ENCODE measurements at regions not wholly inside any gene's neighbourhood (a gene's known extent, or its start where the extent isn't known, plus 50 kb on each side); places are given as distances from the start of the nearest gene placed in this dataset.

DNA sequence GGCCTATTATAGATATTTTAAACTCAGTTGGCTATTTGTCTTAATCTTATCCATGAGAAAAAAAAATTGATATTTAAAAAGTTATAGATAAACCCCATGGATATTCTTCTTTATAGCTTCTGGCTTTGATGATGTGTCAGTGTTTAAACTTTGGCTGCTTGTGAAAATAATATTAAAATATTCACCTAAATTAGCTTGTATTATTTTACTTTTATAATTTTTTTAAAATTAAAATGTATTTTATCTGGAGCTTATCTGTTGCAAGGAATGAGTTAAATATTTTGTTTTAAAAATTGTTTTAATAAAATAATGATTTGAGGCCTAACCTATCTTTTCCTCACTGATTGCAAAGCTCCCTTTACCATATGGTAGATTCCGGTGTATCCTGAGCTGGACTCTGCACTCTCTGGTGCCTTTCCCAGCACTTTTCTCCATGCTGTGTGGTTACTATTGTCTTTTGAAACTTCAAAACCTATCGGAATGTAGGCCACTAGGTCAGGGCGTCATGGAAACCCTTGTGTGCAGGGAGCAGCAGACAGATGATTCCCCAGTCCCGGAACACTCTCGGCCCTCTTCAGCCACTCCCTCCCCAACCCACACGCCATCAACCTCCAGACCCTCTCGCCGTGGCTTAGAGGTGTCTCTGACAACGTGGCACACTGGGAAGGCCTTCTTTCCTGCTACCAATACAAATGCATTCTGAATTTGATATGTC lies 252.3 kb upstream of the ATP10A start:
- TF ChIP-seq EZH2phosphoT487 (IDR thresholded peaks at IDR 0.05; ENCODE audit: low read depth) = no peak
- TF ChIP-seq, protein P1, sequence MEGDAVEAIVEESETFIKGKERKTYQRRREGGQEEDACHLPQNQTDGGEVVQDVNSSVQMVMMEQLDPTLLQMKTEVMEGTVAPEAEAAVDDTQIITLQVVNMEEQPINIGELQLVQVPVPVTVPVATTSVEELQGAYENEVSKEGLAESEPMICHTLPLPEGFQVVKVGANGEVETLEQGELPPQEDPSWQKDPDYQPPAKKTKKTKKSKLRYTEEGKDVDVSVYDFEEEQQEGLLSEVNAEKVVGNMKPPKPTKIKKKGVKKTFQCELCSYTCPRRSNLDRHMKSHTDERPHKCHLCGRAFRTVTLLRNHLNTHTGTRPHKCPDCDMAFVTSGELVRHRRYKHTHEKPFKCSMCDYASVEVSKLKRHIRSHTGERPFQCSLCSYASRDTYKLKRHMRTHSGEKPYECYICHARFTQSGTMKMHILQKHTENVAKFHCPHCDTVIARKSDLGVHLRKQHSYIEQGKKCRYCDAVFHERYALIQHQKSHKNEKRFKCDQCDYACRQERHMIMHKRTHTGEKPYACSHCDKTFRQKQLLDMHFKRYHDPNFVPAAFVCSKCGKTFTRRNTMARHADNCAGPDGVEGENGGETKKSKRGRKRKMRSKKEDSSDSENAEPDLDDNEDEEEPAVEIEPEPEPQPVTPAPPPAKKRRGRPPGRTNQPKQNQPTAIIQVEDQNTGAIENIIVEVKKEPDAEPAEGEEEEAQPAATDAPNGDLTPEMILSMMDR (IDR thresholded peaks at IDR 0.05; ENCODE audit: low read depth, low read length) = no peak

All from OCI-LY3 (cell line).